Panc1 (cell line): ENCODE measurements at regions not wholly inside any gene's neighbourhood (a gene's known extent, or its start where the extent isn't known, plus 50 kb on each side); places are given as distances from the start of the nearest gene placed in this dataset.

ENCODE experiments used
- ATAC-seq: fragments of 200-7000 bp; cut with Tn5 transposase; 2 replicates; pipeline ENCODE4 v1.9.1; 2020; ENCODE audit warnings: mild to moderate bottlenecking, moderate library complexity
- BruUV-seq: library from RNA; stranded (reverse); fragments of 400-500 nt; replicated peaks from 2 replicates; lab custom pipeline; 2021; lab: Mats Ljungman, UMichigan
- CTCF ChIA-PET: fragments of 300-600 bp; sonication (Branson Sonifier 250); formaldehyde crosslinking; loops from one replicate; lab custom pipeline; 2022; ENCODE audit warnings: antibody characterized with exemption; lab: Charles Lee
- POLR2A ChIA-PET: fragments of 300-600 bp; sonication (Branson Sonifier 250); formaldehyde crosslinking; loops from one replicate; lab custom pipeline; 2022; ENCODE audit warnings: antibody characterized with exemption; lab: Charles Lee
- DNase-seq: peaks from one replicate; pipeline ENCODE4 v3.0.0-alpha.2; 2010; ENCODE audit warnings: low read depth, low spot score
- H3K27ac ChIP-seq: 2 replicates; pipeline ENCODE4 v1.5.1; 2011; ENCODE audit warnings: mild to moderate bottlenecking, low read length, inconsistent platforms
- H3K27me3 ChIP-seq: fragments of 200-500 bp; sonication (Bioruptor generic); 2 replicates; pipeline ENCODE4 v1.6.0; 2014; ENCODE audit warnings: low read length, inconsistent platforms; ENCODE audit not compliant: control insufficient read depth, insufficient read depth
- H3K36me3 ChIP-seq: fragments of 200-500 bp; sonication (Bioruptor generic); 2 replicates; pipeline ENCODE4 v1.5.1; 2014; ENCODE audit warnings: inconsistent platforms, mild to moderate bottlenecking, low read length, moderate library complexity; ENCODE audit not compliant: control insufficient read depth, insufficient read depth
- H3K4me1 ChIP-seq: 2 replicates; pipeline ENCODE4 v1.5.1; 2011; ENCODE audit warnings: inconsistent platforms, mild to moderate bottlenecking, low read length, moderate library complexity; ENCODE audit not compliant: control insufficient read depth, insufficient read depth
- H3K4me3 ChIP-seq, 2 experiments: 2 replicates each; pipeline ENCODE4 v1.5.1; 2011 to 2012; ENCODE audit warnings: low read depth in 2 of 2, low read length in 2 of 2, mild to moderate bottlenecking in 2 of 2, inconsistent platforms in 1 of 2, moderate library complexity in 1 of 2
- H3K9me3 ChIP-seq: fragments of 200-500 bp; sonication (Bioruptor generic); 2 replicates; pipeline ENCODE4 v1.5.1; 2014; ENCODE audit warnings: low read depth, mild to moderate bottlenecking, inconsistent platforms, low read length, moderate library complexity; ENCODE audit not compliant: control insufficient read depth, insufficient read depth
- CTCF ChIP-seq: fragments of 450-650 bp; IDR thresholded peaks from 2 replicates; pipeline ENCODE4 v1.5.1; 2017; ENCODE audit warnings: mild to moderate bottlenecking
- POLR2AphosphoS5 ChIP-seq: IDR thresholded peaks from 2 replicates; pipeline ENCODE4 v1.6.1; 2012; ENCODE audit warnings: mild to moderate bottlenecking, low read depth, low read length, moderate library complexity
- REST ChIP-seq, 2 experiments: IDR thresholded peaks; 2 replicates each; pipeline ENCODE4 v1.6.1; 2011 to 2012; ENCODE audit warnings: low read depth in 2 of 2, control low read depth in 1 of 2, low read length in 1 of 2, mild to moderate bottlenecking in 1 of 2, moderate library complexity in 1 of 2; ENCODE audit not compliant: insufficient read depth in 1 of 2
- SIN3A ChIP-seq: IDR thresholded peaks from 2 replicates; pipeline ENCODE4 v1.6.1; 2012; ENCODE audit warnings: low read depth, mild to moderate bottlenecking, low read length, moderate library complexity, borderline replicate concordance; ENCODE audit not compliant: insufficient read depth
- TCF7L2 ChIP-seq: IDR thresholded peaks from 2 replicates; pipeline ENCODE4 v1.6.1; 2011; ENCODE audit warnings: mild to moderate bottlenecking, low read depth, low read length, inconsistent platforms
- in situ Hi-C: cut with HindIII; loops from 2 replicates; pipeline ENCODE4 v1.10.0; 2016; ENCODE audit warnings: low sequenced_read_pairs, low pct_unique_long_range_greater_than_20kb
- intact Hi-C: fragments of 100-400 bp; cut with micrococcal nuclease; formaldehyde crosslinking; loops from one replicate; pipeline ENCODE4 v1.10.0; 2022; ENCODE audit not compliant: unreplicated experiment

DNA sequence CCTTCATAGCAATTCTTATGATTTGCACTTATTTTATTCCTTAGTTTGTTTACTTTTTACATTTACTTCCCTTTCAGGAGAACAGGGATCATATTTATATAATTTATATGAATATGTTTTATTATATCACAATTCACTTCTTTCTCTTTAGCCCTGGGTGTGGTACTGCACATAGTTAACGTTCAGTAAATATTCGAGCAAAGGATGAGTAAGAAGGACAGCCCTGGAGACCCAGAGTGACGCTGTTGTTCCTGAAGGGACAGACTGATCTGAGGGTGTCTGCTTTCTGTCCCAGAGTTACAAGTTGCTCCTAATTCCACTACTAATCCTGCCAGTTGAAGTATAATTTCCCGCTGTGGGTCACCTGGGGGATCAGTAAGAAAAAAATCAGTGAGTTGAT lies 366.1 kb downstream of the DMRT2 start:
- Histone ChIP-seq H3K27me3 (no peaks in the 10 kb centered on the region), H3K4me1 (no peaks in the 10 kb centered on the region), H3K4me3 (no peak overlapping the region), H3K36me3 (no peaks in the 10 kb centered on the region), H3K27ac (no peak overlapping the region), H3K9me3 (no peaks in the 10 kb centered on the region)
- in situ Hi-C loops, result no loop called here
- BruUV-seq, result no TSS peak
- intact Hi-C loops, result no loop called here
- no peak for ATAC-seq
- ChIA-PET POLR2A (no interaction called here), CTCF (no interaction called here)
- TF ChIP-seq TCF7L2, result no peak
- TF ChIP-seq SIN3A, result no peak
- TF ChIP-seq CTCF, result no peak
- TF ChIP-seq POLR2AphosphoS5, result no peak
- DNase-seq, result no peak

GRCh38 chr9:1421436-1421835 lies 371.3 kb downstream of the DMRT2 start:
- in situ Hi-C loops, result no loop called here
- BruUV-seq, result no TSS peak
- no peak for ATAC-seq
- Histone ChIP-seq H3K36me3 (no peaks in the 10 kb centered on the region), H3K4me3 (no peak overlapping the region), H3K27me3 (no peaks in the 10 kb centered on the region), H3K9me3 (no peaks in the 10 kb centered on the region), H3K27ac (no peak overlapping the region), H3K4me1 (no peaks in the 10 kb centered on the region)
- intact Hi-C loops, result no loop called here
- no peak for TF ChIP-seq TCF7L2
- no peak for TF ChIP-seq POLR2AphosphoS5
- TF ChIP-seq SIN3A, result no peak
- no peak for TF ChIP-seq CTCF
- ChIA-PET POLR2A (no interaction called here), CTCF (no interaction called here)
- no peak for DNase-seq

DNA sequence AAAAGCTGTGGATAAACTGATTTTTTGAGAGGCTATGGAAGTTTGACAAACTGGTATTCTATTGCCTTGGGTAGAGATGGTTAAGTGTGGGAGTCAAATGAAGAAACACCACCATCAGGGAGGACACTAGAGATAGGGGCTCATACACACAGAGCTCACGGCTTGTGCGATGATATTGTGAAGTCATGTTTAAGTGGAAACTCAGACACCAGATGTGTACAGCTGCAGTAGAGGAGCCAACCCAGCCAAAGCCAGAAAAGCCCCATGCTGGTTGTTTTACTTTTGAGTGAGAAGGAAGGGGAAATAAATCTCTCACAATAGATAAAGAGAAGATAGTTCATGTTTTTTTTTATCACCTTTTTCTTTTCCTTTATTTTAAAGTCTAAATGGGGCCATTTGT lies 377.7 kb downstream of the DMRT2 start:
- in situ Hi-C loops (no loop called here), intact Hi-C loops (no loop called here)
- Histone ChIP-seq H3K4me1 (no peaks in the 10 kb centered on the region), H3K27ac (no peak overlapping the region), H3K27me3 (no peaks in the 10 kb centered on the region), H3K4me3 (no peak overlapping the region), H3K36me3 (no peaks in the 10 kb centered on the region), H3K9me3 (no peaks in the 10 kb centered on the region)
- no peak for TF ChIP-seq POLR2AphosphoS5
- TF ChIP-seq SIN3A, result no peak
- TF ChIP-seq REST (IDR thresholded peaks at IDR 0.05; ENCODE audit: insufficient read depth in 1 of 2, low read depth in 2 of 2, low read length in 1 of 2), result no peak
- no peak for TF ChIP-seq TCF7L2
- no peak for TF ChIP-seq CTCF
- ATAC-seq (no peak), DNase-seq (no peak)
- POLR2A ChIA-PET, result no interaction called here
- CTCF ChIA-PET, result no interaction called here
- BruUV-seq, result no TSS peak
